ENCODE measurements at regions not wholly inside any gene's neighbourhood (a gene's known extent, or its start where the extent isn't known, plus 50 kb on each side); places are given as distances from the start of the nearest gene placed in this dataset.
"Not testable (repeated sequence)": the region's sequence is repeated elsewhere in the genome, so short reads cannot be mapped to it uniquely, and the experiment has no call there.

DNA sequence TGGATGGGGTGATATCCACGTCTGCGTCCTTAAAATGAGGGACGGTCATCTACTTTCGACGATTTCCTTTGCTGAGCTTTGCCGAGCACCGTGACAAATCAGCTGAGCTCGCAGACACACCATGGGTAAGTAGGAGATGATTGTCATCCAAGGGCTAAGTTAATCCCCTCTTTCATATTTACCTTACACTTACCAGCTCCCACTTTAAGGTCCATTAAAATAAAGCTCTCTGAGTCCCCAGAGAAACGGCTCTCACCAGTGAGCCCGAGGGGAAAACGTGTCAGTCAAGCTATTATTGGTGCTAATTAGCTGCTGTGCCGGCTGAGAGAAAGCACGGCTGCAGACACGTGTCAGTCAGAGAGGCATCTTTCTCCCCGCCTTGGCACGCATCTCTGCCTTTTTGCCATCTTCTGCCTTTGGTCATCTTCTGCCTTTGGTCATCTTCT is 72.2 kb downstream of the CRLF2 start:
- Mint-ChIP-seq H3K9me3 (peaks cover 7% of the 10 kb centered on the region), H3K27me3 (ENCODE audit: low read depth, poor library complexity) (peaks cover 6% of the 10 kb centered on the region), H3K36me3 (ENCODE audit: low read depth) (no peaks in the 10 kb centered on the region), H3K4me3 (no peak overlapping the region), H3K4me1 (peaks cover 26% of the 10 kb centered on the region), H3K27ac (no peak overlapping the region)
- no peak for DNase-seq
- TF ChIP-seq, protein P1, sequence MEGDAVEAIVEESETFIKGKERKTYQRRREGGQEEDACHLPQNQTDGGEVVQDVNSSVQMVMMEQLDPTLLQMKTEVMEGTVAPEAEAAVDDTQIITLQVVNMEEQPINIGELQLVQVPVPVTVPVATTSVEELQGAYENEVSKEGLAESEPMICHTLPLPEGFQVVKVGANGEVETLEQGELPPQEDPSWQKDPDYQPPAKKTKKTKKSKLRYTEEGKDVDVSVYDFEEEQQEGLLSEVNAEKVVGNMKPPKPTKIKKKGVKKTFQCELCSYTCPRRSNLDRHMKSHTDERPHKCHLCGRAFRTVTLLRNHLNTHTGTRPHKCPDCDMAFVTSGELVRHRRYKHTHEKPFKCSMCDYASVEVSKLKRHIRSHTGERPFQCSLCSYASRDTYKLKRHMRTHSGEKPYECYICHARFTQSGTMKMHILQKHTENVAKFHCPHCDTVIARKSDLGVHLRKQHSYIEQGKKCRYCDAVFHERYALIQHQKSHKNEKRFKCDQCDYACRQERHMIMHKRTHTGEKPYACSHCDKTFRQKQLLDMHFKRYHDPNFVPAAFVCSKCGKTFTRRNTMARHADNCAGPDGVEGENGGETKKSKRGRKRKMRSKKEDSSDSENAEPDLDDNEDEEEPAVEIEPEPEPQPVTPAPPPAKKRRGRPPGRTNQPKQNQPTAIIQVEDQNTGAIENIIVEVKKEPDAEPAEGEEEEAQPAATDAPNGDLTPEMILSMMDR (IDR thresholded peaks at IDR 0.05) = no peak

DNA sequence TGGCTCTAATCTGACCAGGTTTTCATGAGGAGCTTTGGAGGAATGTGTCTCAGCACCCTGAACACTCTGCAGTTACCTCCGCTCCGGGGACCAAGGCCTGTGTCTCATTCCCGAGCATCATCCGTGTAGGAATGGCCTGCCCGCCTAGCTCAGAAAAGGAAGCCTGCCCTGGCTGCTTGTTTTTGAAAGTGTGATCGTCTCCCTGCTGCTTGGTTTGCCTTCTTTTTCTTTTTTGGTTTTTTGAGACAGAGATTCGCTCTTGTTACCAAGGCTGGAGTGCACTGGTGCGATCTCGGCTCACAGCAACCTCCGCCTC is 73.3 kb downstream of the CRLF2 start:
- Mint-ChIP-seq H3K4me1 (peaks cover 21% of the 10 kb centered on the region), H3K36me3 (ENCODE audit: low read depth) (no peaks in the 10 kb centered on the region), H3K9me3 (peaks cover 7% of the 10 kb centered on the region), H3K4me3 (no peak overlapping the region), H3K27ac (no peak overlapping the region), H3K27me3 (ENCODE audit: low read depth, poor library complexity) (peaks cover 5% of the 10 kb centered on the region)
- TF ChIP-seq, protein P1 (IDR thresholded peaks at IDR 0.05) = no peak
- no peak for DNase-seq

DNA sequence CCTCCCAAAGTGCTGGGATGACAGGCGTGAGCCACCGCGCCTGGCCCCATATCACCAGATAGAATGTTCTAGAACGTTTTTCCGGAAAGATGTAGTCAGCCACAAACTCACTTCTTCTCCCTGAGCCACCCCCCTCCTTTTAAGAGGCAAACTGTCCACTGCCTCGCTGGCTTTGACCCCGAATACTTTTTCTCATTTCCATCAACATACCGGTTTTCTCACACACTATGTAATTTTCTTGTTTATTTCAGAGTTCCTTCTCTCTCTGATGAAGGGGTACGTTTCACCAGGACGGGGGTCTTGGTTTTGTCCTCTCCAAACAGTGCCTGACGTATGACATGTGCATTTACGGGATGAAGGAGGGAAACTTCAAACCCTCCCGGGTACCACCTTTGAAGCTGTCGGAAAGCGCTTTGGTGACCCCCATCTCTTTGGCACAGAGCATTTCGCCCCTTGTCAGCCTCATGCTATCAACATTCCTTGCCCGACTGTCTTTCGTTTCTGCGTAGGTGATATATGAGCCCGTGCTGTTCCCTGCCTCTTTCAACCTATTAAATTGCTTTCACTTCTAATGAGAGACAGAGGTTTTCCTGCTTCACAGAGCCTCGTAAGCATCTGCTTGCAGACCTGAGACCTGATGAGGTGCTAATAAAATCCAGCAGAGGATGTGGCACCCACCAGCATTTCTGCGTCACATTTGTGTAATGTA is 73.8 kb downstream of the CRLF2 start:
- H3K4me1 Mint-ChIP-seq = peaks cover 19% of the 10 kb centered on the region
- H3K27ac Mint-ChIP-seq = no peak overlapping the region
- H3K4me3 Mint-ChIP-seq = peak overlapping the region; percentile 5
- TF ChIP-seq, protein P1 (IDR thresholded peaks at IDR 0.05) = no peak
- peaks cover 3% of the 10 kb centered on the region for H3K27me3 Mint-ChIP-seq (ENCODE audit: low read depth, poor library complexity)
- no peaks in the 10 kb centered on the region for H3K36me3 Mint-ChIP-seq (ENCODE audit: low read depth)
- peaks cover 7% of the 10 kb centered on the region for H3K9me3 Mint-ChIP-seq
- no peak for DNase-seq

DNA sequence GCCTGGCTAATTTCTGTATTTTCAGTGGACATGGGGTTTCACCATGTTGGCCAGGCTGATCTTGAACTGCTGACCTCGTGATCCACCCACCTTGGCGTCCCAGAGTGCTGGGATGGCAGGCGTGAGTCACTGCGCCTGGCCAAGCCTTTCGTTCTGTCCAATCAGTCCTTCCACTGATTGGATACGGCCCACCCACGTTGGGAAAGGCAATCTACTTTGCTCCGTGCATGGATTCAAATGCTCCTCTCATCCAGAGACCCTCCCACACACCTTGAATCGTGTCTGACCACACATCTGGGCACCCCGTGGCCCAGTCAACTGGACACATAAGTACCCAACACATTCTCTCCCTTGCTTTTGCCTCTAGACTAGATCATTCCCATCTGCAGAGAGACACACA is 74.9 kb downstream of the CRLF2 start:
- no peak for DNase-seq
- Mint-ChIP-seq H3K27me3 (ENCODE audit: low read depth, poor library complexity) (no peaks in the 10 kb centered on the region), H3K4me3 (no peak overlapping the region), H3K9me3 (peaks cover 7% of the 10 kb centered on the region), H3K36me3 (ENCODE audit: low read depth) (no peaks in the 10 kb centered on the region), H3K27ac (no peak overlapping the region), H3K4me1 (peaks cover 19% of the 10 kb centered on the region)
- TF ChIP-seq, protein P1 (IDR thresholded peaks at IDR 0.05) = no peak

DNA sequence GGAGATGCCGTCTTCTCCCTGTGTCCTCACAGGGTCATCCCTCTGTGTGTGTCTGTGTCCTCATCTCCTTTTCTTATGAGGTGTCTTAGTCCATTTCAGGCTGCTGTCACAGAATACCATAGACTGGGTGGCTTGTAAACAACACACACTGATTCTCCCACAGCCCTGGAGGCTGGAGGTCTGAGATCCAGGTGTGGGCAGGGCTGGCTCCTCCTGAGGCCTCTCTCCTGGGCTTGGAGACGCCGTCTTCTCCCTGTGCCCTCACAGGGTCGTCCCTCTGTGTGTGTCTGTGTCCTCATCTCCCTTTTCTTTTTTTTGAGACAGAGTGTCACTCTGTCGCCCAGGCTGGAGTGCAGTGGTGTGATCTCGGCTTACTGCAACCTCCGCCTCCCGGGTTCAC is 75.9 kb downstream of the CRLF2 start:
- not testable (repeated sequence) for H3K27me3 Mint-ChIP-seq (ENCODE audit: low read depth, poor library complexity); DNase-seq; H3K9me3 Mint-ChIP-seq; H3K36me3 Mint-ChIP-seq (ENCODE audit: low read depth); H3K4me3 Mint-ChIP-seq; H3K27ac Mint-ChIP-seq
- H3K4me1 Mint-ChIP-seq = peaks cover 19% of the 10 kb centered on the region

DNA sequence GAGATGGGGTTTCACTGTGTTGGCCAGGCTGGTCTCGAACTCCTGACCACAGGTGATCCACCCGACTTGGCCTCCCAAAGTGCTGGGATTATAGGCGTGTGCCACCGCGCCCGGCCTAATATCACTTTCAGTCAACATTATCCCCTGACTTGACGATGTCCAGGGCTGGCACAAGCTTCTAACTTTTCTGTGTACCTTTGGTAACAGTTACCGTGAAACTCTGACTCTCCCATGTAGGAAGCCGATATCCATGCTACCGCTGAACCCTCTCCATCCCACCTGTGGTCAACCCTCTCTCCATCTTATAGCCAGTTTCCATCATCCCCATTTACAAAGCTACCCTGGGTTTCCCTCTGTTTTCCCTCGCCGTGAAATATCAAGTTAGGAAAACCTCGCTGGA is 77.5 kb downstream of the CRLF2 start:
- DNase-seq = no peak
- TF ChIP-seq, protein P1 (IDR thresholded peaks at IDR 0.05) = no peak
- no peaks in the 10 kb centered on the region for H3K36me3 Mint-ChIP-seq (ENCODE audit: low read depth)
- H3K4me1 Mint-ChIP-seq = peaks cover 11% of the 10 kb centered on the region
- H3K9me3 Mint-ChIP-seq = peaks cover 7% of the 10 kb centered on the region
- peak overlapping the region; percentile 85 for H3K27ac Mint-ChIP-seq
- peaks cover 2% of the 10 kb centered on the region for H3K27me3 Mint-ChIP-seq (ENCODE audit: low read depth, poor library complexity)
- no peak overlapping the region for H3K4me3 Mint-ChIP-seq
